Mesenchymal stem cell (in vitro differentiated cells and primary cell): ENCODE measurements at regions not wholly inside any gene's neighbourhood (a gene's known extent, or its start where the extent isn't known, plus 50 kb on each side); places are given as distances from the start of the nearest gene placed in this dataset.
A peak's percentile ranks its signal among the peaks of the same experiment; 100 is the strongest.

Experiments used
- DNase-seq: peaks from one replicate; pipeline ENCODE4 v3.0.0-alpha.2; 2013
- H2AFZ ChIP-seq: one replicate; pipeline ENCODE4 v1.6.1; 2013; ENCODE audit warnings: low read depth, mild to moderate bottlenecking, control low read depth, inconsistent platforms, low read length, moderate library complexity
- H2AK5ac ChIP-seq: 2 replicates; pipeline ENCODE4 v1.6.1; 2013; ENCODE audit warnings: low read length, moderate library complexity, mild to moderate bottlenecking, inconsistent platforms; ENCODE audit not compliant: severe bottlenecking
- H2BK120ac ChIP-seq: one replicate; pipeline ENCODE4 v1.6.1; 2013; ENCODE audit warnings: low read depth, mild to moderate bottlenecking, inconsistent platforms, low read length, moderate library complexity
- H2BK12ac ChIP-seq, 2 experiments: one replicate each; pipeline ENCODE4 v1.6.1; 2013; ENCODE audit warnings: inconsistent platforms in 2 of 2, low read length in 2 of 2, mild to moderate bottlenecking in 2 of 2, moderate library complexity in 2 of 2, control low read depth in 1 of 2
- H2BK15ac ChIP-seq: one replicate; pipeline ENCODE4 v1.6.1; 2013; ENCODE audit warnings: mild to moderate bottlenecking, low read depth, inconsistent platforms; ENCODE audit not compliant: poor library complexity, severe bottlenecking
- H2BK5ac ChIP-seq: 2 replicates; pipeline ENCODE4 v1.6.1; 2013; ENCODE audit warnings: low read depth, mild to moderate bottlenecking, low read length, control low read depth, inconsistent platforms; ENCODE audit not compliant: poor library complexity, severe bottlenecking
- H3K14ac ChIP-seq, 2 experiments: one replicate each; pipeline ENCODE4 v1.6.1; 2013; ENCODE audit warnings: inconsistent platforms in 2 of 2, low read length in 2 of 2, control low read depth in 1 of 2, mild to moderate bottlenecking in 1 of 2, moderate library complexity in 1 of 2
- H3K18ac ChIP-seq, 2 experiments: one replicate each; pipeline ENCODE4 v1.6.1; 2013; ENCODE audit warnings: inconsistent platforms in 2 of 2, low read length in 2 of 2, control low read depth in 1 of 2, low read depth in 1 of 2, mild to moderate bottlenecking in 1 of 2
- H3K23ac ChIP-seq, 2 experiments: one replicate each; pipeline ENCODE4 v1.6.1; 2013; ENCODE audit warnings: inconsistent platforms in 2 of 2, low read length in 2 of 2, mild to moderate bottlenecking in 2 of 2, moderate library complexity in 2 of 2, control low read depth in 1 of 2
- H3K27ac ChIP-seq: 2 replicates; pipeline ENCODE4 v1.5.1; 2013; ENCODE audit warnings: mild to moderate bottlenecking, moderate library complexity, low read length, control low read depth, inconsistent platforms; ENCODE audit not compliant: poor library complexity, severe bottlenecking
- H3K27me3 ChIP-seq, 2 experiments: 2 replicates each; pipeline versions ENCODE4 v1.6.1 to v1.7.0; 2013; ENCODE audit warnings: low read length in 2 of 2, mild to moderate bottlenecking in 2 of 2, moderate library complexity in 2 of 2, control low read depth in 1 of 2, inconsistent platforms in 1 of 2; ENCODE audit not compliant: control insufficient read depth in 1 of 2, insufficient read depth in 1 of 2
- H3K36me3 ChIP-seq, 2 experiments: 2 replicates each; pipeline versions ENCODE4 v1.6.1 to v1.7.0; 2013; ENCODE audit warnings: low read length in 2 of 2, control low read depth in 1 of 2, inconsistent platforms in 1 of 2, low read depth in 1 of 2, mild to moderate bottlenecking in 1 of 2; ENCODE audit not compliant: insufficient read depth in 2 of 2, control insufficient read depth in 1 of 2
- H3K4ac ChIP-seq, 2 experiments: one replicate each; pipeline ENCODE4 v1.6.1; 2013; ENCODE audit warnings: inconsistent platforms in 2 of 2, low read length in 2 of 2, mild to moderate bottlenecking in 2 of 2, moderate library complexity in 2 of 2, control low read depth in 1 of 2, low read depth in 1 of 2
- H3K4me1 ChIP-seq: 2 replicates; pipeline ENCODE4 v1.6.1; 2013; ENCODE audit warnings: low read depth, low read length, control low read depth; ENCODE audit not compliant: control insufficient read depth, insufficient read depth
- H3K4me2 ChIP-seq: 2 replicates; pipeline ENCODE4 v1.6.1; 2013; ENCODE audit warnings: low read length, mild to moderate bottlenecking, inconsistent platforms; ENCODE audit not compliant: poor library complexity, severe bottlenecking
- H3K4me3 ChIP-seq, 2 experiments: 2 replicates each; pipeline versions ENCODE4 v1.5.1 to v1.7.0; 2013; ENCODE audit warnings: low read length in 2 of 2, mild to moderate bottlenecking in 2 of 2, control low read depth in 1 of 2, low read depth in 1 of 2; ENCODE audit not compliant: insufficient read depth in 1 of 2
- H3K79me1 ChIP-seq: replicated peaks from 2 replicates; pipeline ENCODE4 v1.6.1; 2013; ENCODE audit warnings: mild to moderate bottlenecking, control low read depth, low read length, inconsistent platforms; ENCODE audit not compliant: poor library complexity, severe bottlenecking
- H3K9ac ChIP-seq: 2 replicates; pipeline ENCODE4 v1.7.0; 2013; ENCODE audit warnings: mild to moderate bottlenecking, low read length, moderate library complexity
- H3K9me3 ChIP-seq: 2 replicates; pipeline ENCODE4 v1.7.0; 2013; ENCODE audit warnings: mild to moderate bottlenecking, low read length; ENCODE audit not compliant: control insufficient read depth
- H4K8ac ChIP-seq: one replicate; pipeline ENCODE4 v1.6.1; 2013; ENCODE audit warnings: inconsistent platforms, mild to moderate bottlenecking, low read length, moderate library complexity
- H4K91ac ChIP-seq: one replicate; pipeline ENCODE4 v1.6.1; 2013; ENCODE audit warnings: mild to moderate bottlenecking, low read length, inconsistent platforms
- WGBS: methylation state at CpG from one replicate; pipeline ENCODE4 v1.1.7; 2013; ENCODE audit warnings: mixed read lengths; 5-methylcytosine and 5-hydroxymethylcytosine counted together

DNA sequence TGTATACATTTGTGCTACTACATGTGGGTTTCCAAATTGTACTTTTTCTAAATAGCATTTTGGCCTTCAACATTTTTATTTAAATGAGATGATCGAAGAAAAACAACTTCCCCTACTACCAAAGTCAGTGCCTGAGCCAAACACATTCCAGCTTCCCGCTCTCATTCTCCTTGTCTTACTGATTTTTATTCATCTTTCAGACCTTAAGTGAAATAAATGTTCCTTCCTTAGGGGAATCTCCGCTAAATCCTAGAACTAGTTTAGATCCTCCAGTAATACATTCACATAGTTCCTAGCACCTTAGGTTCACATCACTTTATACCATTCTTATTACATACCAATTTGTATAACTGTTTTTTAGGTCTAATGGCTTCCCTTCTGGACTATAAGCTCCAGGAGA is 122.3 kb upstream of the COL3A1 start:
- Histone ChIP-seq H3K4me2 (no peak overlapping the region), H3K14ac (no peak overlapping the region), H3K27me3 (no peaks in the 10 kb centered on the region), H4K8ac (no peak overlapping the region), H3K4me3 (no peak overlapping the region), H2BK120ac (no peak overlapping the region), H2AFZ (no peak overlapping the region), H3K23ac (no peak overlapping the region), H2BK15ac (no peak overlapping the region), H3K9ac (no peak overlapping the region), H3K4me1 (no peaks in the 10 kb centered on the region), H4K91ac (no peak overlapping the region), H3K4ac (no peak overlapping the region), H3K79me1 (no peaks in the 10 kb centered on the region), H3K18ac (no peak overlapping the region), H2AK5ac (no peak overlapping the region), H2BK5ac (no peak overlapping the region), H3K9me3 (no peaks in the 10 kb centered on the region), H3K36me3 (no peaks in the 10 kb centered on the region), H2BK12ac (no peak overlapping the region), H3K27ac (no peak overlapping the region)
- over 99% methylated on average over 3 of the region's 3 CpGs for WGBS
- no peak for DNase-seq

DNA sequence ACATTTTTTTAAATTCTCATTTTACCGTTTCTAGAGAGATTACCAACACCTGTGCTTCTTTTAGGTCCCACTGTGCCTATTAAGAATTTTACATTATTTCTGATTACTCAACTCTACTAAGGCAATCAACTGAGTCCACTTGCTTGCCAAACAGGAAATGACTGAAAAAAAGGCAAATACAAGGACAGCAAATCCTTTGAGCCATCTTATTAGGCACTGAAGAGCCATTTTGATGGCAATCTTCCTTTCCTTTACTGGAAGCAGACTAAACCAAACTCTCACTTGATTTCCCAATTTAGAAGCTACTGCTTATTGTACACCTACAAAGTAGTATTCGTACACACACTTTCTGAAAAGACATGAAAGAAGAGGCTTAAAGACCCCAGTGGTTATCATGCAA is 121.4 kb upstream of the COL3A1 start:
- no peak overlapping the region for H4K91ac ChIP-seq
- H3K4me3 ChIP-seq: no peak overlapping the region
- no peaks in the 10 kb centered on the region for H3K4me1 ChIP-seq
- no peak overlapping the region for H3K23ac ChIP-seq
- peak overlapping the region; percentile 61 for H3K9ac ChIP-seq
- no peaks in the 10 kb centered on the region for H3K27me3 ChIP-seq
- H3K4ac ChIP-seq: no peak overlapping the region
- no peaks in the 10 kb centered on the region for H3K36me3 ChIP-seq
- H3K27ac ChIP-seq: no peak overlapping the region
- no peak overlapping the region for H2BK120ac ChIP-seq
- 95% methylated on average over 2 of the region's 2 CpGs for WGBS
- H3K9me3 ChIP-seq: peaks cover 6% of the 10 kb centered on the region
- H2AK5ac ChIP-seq: no peak overlapping the region
- H3K79me1 ChIP-seq: no peaks in the 10 kb centered on the region
- no peak overlapping the region for H2BK15ac ChIP-seq
- no peak overlapping the region for H4K8ac ChIP-seq
- H3K18ac ChIP-seq: no peak overlapping the region
- H2AFZ ChIP-seq: no peak overlapping the region
- H3K14ac ChIP-seq: no peak overlapping the region
- H2BK12ac ChIP-seq: no peak overlapping the region
- no peak overlapping the region for H3K4me2 ChIP-seq
- peak; percentile 10 for DNase-seq
- no peak overlapping the region for H2BK5ac ChIP-seq

DNA sequence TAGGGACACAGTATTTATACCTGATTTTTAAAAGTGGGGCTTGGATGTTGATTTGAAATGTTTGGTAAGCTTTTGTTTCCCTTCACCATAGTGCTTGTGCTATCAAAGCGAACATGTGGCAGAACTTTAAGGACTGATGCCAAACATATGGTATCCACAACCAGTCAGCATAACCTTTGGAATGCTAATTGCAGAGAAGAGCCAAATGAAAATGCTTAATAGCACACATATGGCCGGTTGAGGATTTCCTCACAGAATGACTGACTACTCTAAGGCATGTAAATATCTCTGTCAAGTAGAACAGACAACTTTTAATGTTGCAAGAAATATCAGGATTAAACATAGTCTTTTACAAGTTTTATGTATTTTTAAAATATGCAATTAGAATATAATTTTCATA is 120.9 kb upstream of the COL3A1 start:
- Histone ChIP-seq H2BK15ac (no peak overlapping the region), H3K4ac (no peak overlapping the region), H3K4me1 (no peaks in the 10 kb centered on the region), H3K79me1 (no peaks in the 10 kb centered on the region), H4K91ac (no peak overlapping the region), H3K27me3 (no peaks in the 10 kb centered on the region), H3K14ac (no peak overlapping the region), H3K18ac (peak overlapping the region in 1 of 2 experiments; percentile 24), H3K9ac (peak overlapping the region; percentile 61), H2BK5ac (no peak overlapping the region), H2BK12ac (no peak overlapping the region), H3K36me3 (no peaks in the 10 kb centered on the region), H2BK120ac (no peak overlapping the region), H3K9me3 (peaks cover 6% of the 10 kb centered on the region), H3K4me2 (no peak overlapping the region), H3K27ac (no peak overlapping the region), H3K23ac (no peak overlapping the region), H2AK5ac (no peak overlapping the region), H3K4me3 (no peak overlapping the region), H2AFZ (no peak overlapping the region), H4K8ac (no peak overlapping the region)
- DNase-seq: peak; percentile 73
- 33% methylated on average over 1 of the region's 2 CpGs for WGBS

DNA sequence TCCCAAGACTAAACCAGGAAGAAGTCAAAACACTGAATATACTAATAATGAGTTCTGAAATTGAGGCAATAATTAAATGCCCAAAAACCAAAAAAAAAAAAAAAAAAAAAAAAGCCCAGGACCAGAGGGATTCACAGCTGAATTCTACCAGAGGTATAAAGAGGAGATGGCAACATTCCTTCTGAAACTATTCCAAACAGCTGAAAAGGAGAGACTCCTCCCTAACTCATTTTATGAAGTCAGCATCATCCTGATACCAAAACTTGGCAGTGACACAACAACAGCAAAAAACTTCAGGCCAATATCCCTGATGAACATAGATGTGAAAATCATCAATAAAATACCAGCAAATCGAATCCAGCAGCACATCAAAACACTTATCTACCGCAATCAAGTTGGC is 108.5 kb upstream of the COL3A1 start:
- H3K9me3 ChIP-seq: peaks cover 32% of the 10 kb centered on the region
- H4K91ac ChIP-seq: no peak overlapping the region
- no peak overlapping the region for H2BK5ac ChIP-seq
- no peaks in the 10 kb centered on the region for H3K36me3 ChIP-seq
- no peak overlapping the region for H2BK120ac ChIP-seq
- H3K79me1 ChIP-seq: no peaks in the 10 kb centered on the region
- H3K27me3 ChIP-seq: no peaks in the 10 kb centered on the region
- no peak overlapping the region for H3K14ac ChIP-seq
- no peak overlapping the region for H3K23ac ChIP-seq
- H3K4me1 ChIP-seq: peaks cover 1% of the 10 kb centered on the region
- H2BK15ac ChIP-seq: no peak overlapping the region
- no peak overlapping the region for H3K18ac ChIP-seq
- H3K4me2 ChIP-seq: no peak overlapping the region
- H3K4ac ChIP-seq: no peak overlapping the region
- DNase-seq: no peak
- H2AK5ac ChIP-seq: no peak overlapping the region
- no peak overlapping the region for H4K8ac ChIP-seq
- no peak overlapping the region for H2AFZ ChIP-seq
- 84% methylated on average over 2 of the region's 2 CpGs for WGBS
- no peak overlapping the region for H2BK12ac ChIP-seq
- no peak overlapping the region for H3K4me3 ChIP-seq
- H3K9ac ChIP-seq: no peak overlapping the region
- H3K27ac ChIP-seq: no peak overlapping the region
